ENCODE measurements at regions not wholly inside any gene's neighbourhood (a gene's known extent, or its start where the extent isn't known, plus 50 kb on each side); places are given as distances from the start of the nearest gene placed in this dataset.
"Not testable (repeated sequence)": the region's sequence is repeated elsewhere in the genome, so short reads cannot be mapped to it uniquely, and the experiment has no call there.

DNA sequence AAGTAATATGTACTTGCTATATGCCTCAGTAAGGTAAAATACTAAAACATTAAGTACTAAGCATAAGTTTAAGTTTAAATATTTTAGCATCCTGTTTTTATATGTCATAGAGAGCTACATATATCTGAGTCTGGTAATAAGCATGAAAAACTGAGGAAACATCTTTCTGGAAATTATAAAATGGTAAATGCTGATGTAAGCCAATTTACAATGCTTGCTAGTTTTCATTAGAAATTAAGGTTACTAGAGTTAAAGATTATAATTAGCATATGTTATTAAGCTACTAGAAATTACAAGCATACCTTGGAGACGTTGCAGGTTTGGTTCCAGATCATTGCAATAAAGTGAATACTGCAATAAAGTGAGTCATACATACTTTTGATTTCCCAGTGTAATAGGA, 477.0 kb upstream of the LRRC7 start:
- Histone ChIP-seq H3K9me3 (ENCODE audit: insufficient read depth, low read depth, low read length) (no peaks in the 10 kb centered on the region), H2BK5ac (ENCODE audit: low read depth, low read length, poor library complexity) (no peak overlapping the region), H3K27me3 (ENCODE audit: insufficient read depth, low read length) (no peaks in the 10 kb centered on the region), H3K14ac (ENCODE audit: low read length) (no peak overlapping the region), H2AK5ac (ENCODE audit: low read length) (no peak overlapping the region), H3K18ac (ENCODE audit: low read length) (no peak overlapping the region), H3K4me3 (ENCODE audit: low read depth, low read length) (no peak overlapping the region), H3K27ac (ENCODE audit: low read depth, low read length) (no peak overlapping the region), H2AFZ (ENCODE audit: insufficient read depth, low read length, poor library complexity) (no peak overlapping the region), H3K79me2 (ENCODE audit: control insufficient read depth, insufficient read depth, low read length, poor library complexity) (no peaks in the 10 kb centered on the region), H3K36me3 (ENCODE audit: control insufficient read depth in 1 of 2, insufficient read depth in 2 of 2, low read length in 2 of 2) (no peaks in the 10 kb centered on the region), H4K8ac (ENCODE audit: low read depth, low read length) (no peak overlapping the region), H3K79me1 (ENCODE audit: low read length) (no peaks in the 10 kb centered on the region), H3K4ac (ENCODE audit: low read depth, low read length) (no peak overlapping the region), H3K23ac (ENCODE audit: low read length) (no peak overlapping the region), H4K12ac (ENCODE audit: low read depth, low read length) (no peak overlapping the region), H3K4me2 (ENCODE audit: low read length) (no peak overlapping the region), H2BK120ac (ENCODE audit: insufficient read depth, low read length, poor library complexity) (no peak overlapping the region), H3K9ac (ENCODE audit: low read length) (no peak overlapping the region), H3K4me1 (ENCODE audit: control insufficient read depth in 1 of 2, insufficient read depth in 2 of 2, low read length in 2 of 2) (no peaks in the 10 kb centered on the region), H4K91ac (ENCODE audit: low read depth, low read length) (no peak overlapping the region), H2BK12ac (ENCODE audit: low read length) (no peak overlapping the region)
- no CpG with 5 or more reads among the region's 1 CpG for WGBS (ENCODE audit: extremely low coverage, insufficient coverage, insufficient read length)
- DNase-seq: no peak

DNA sequence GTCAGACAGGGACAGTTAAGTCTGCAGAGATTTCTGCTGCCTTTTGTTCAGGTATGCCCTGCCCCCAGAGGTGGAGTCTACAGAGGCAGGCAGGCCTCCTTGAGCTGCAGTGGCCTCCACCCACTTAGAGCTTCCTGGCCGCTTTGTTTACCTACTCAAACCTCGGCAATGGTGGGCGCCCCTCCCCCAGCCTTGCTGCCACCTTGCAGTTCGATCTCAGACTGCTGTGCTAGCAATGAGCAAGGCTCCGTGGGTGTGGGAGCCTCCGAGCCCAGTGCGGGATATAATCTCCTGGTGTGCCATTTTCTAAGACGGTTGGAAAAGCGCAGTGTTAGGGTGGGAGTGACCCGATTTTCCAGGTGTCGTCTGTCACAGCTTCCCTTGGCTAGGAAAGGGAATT, 465.7 kb upstream of the LRRC7 start:
- not testable (repeated sequence) for H3K4me2 ChIP-seq (ENCODE audit: low read length); H3K23ac ChIP-seq (ENCODE audit: low read length); H3K36me3 ChIP-seq (ENCODE audit: control insufficient read depth in 1 of 2, insufficient read depth in 2 of 2, low read length in 2 of 2); H2AK5ac ChIP-seq (ENCODE audit: low read length); H3K27ac ChIP-seq (ENCODE audit: low read depth, low read length); H3K9ac ChIP-seq (ENCODE audit: low read length); H4K8ac ChIP-seq (ENCODE audit: low read depth, low read length); H2AFZ ChIP-seq (ENCODE audit: insufficient read depth, low read length, poor library complexity); H3K4me3 ChIP-seq (ENCODE audit: low read depth, low read length); H4K91ac ChIP-seq (ENCODE audit: low read depth, low read length); H2BK12ac ChIP-seq (ENCODE audit: low read length); H3K4ac ChIP-seq (ENCODE audit: low read depth, low read length); DNase-seq; H2BK5ac ChIP-seq (ENCODE audit: low read depth, low read length, poor library complexity); H3K9me3 ChIP-seq (ENCODE audit: insufficient read depth, low read depth, low read length); H3K4me1 ChIP-seq (ENCODE audit: control insufficient read depth in 1 of 2, insufficient read depth in 2 of 2, low read length in 2 of 2); H4K12ac ChIP-seq (ENCODE audit: low read depth, low read length); H3K14ac ChIP-seq (ENCODE audit: low read length); H3K79me1 ChIP-seq (ENCODE audit: low read length); H3K18ac ChIP-seq (ENCODE audit: low read length); H2BK120ac ChIP-seq (ENCODE audit: insufficient read depth, low read length, poor library complexity); H3K79me2 ChIP-seq (ENCODE audit: control insufficient read depth, insufficient read depth, low read length, poor library complexity); H3K27me3 ChIP-seq (ENCODE audit: insufficient read depth, low read length)
- WGBS (ENCODE audit: extremely low coverage, insufficient coverage, insufficient read length): no CpG with 5 or more reads among the region's 11 CpGs

DNA sequence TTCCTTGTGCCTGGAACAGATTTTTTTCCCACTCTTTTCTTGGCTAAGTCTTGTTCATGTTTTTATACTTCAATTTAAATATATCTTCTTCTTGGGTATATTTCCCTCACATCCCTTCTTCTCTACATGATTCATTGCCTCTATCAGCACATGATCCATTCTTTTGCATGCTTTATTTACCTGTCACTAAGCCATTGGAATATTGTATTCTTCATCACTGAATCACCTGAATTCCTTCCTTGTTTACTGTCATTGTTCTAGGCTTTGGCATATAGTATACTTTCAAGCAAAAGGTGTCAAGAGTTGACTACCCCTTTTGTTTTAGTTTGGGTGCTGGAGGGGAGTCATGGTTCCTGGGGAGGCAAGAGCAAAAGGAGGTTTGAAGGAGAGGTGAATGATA, 464.5 kb upstream of the LRRC7 start:
- Histone ChIP-seq H3K27ac (ENCODE audit: low read depth, low read length) (no peak overlapping the region), H3K14ac (ENCODE audit: low read length) (no peak overlapping the region), H3K4me2 (ENCODE audit: low read length) (no peak overlapping the region), H3K79me1 (ENCODE audit: low read length) (no peaks in the 10 kb centered on the region), H3K79me2 (ENCODE audit: control insufficient read depth, insufficient read depth, low read length, poor library complexity) (no peaks in the 10 kb centered on the region), H3K27me3 (ENCODE audit: insufficient read depth, low read length) (no peaks in the 10 kb centered on the region), H3K36me3 (ENCODE audit: control insufficient read depth in 1 of 2, insufficient read depth in 2 of 2, low read length in 2 of 2) (no peaks in the 10 kb centered on the region), H4K12ac (ENCODE audit: low read depth, low read length) (no peak overlapping the region), H3K18ac (ENCODE audit: low read length) (no peak overlapping the region), H2BK120ac (ENCODE audit: insufficient read depth, low read length, poor library complexity) (no peak overlapping the region), H2AFZ (ENCODE audit: insufficient read depth, low read length, poor library complexity) (no peak overlapping the region), H3K23ac (ENCODE audit: low read length) (no peak overlapping the region), H3K4ac (ENCODE audit: low read depth, low read length) (no peak overlapping the region), H2BK12ac (ENCODE audit: low read length) (no peak overlapping the region), H3K4me3 (ENCODE audit: low read depth, low read length) (no peak overlapping the region), H3K4me1 (ENCODE audit: control insufficient read depth in 1 of 2, insufficient read depth in 2 of 2, low read length in 2 of 2) (no peaks in the 10 kb centered on the region), H2BK5ac (ENCODE audit: low read depth, low read length, poor library complexity) (no peak overlapping the region), H2AK5ac (ENCODE audit: low read length) (no peak overlapping the region), H4K91ac (ENCODE audit: low read depth, low read length) (no peak overlapping the region), H3K9me3 (ENCODE audit: insufficient read depth, low read depth, low read length) (no peaks in the 10 kb centered on the region), H3K9ac (ENCODE audit: low read length) (no peak overlapping the region), H4K8ac (ENCODE audit: low read depth, low read length) (no peak overlapping the region)
- DNase-seq: no peak

DNA sequence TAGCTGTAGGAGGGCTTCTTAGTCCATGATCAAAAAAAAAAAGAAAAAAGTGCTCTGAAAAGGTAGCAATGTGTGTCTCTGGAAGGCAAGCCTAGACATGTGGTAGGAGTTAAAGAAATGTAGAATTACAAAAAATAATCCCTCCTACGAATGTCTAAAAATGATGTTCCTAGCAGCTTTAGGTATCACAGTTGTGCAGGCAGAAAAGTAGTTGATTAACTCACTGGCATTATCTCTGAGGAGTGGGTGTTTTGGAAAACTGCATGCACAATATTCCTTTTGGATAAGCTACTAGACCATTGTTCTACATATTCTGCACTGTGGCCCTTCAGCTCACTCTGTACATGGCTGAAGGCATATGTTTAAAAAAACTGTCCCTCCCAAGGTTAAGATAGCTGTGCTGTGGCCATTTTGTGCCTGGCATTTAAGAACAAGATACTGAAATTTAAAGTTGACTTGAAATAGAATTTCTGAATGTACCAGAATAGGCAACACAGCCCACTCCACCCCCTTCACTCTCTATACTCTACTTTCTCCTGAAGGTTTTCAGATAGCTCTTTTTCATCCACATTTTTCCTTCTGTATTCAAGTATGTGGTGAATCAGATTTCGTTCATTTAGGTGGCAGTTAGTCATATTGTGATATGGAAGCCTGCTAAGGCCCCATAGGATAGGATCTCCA, 463.9 kb upstream of the LRRC7 start:
- Histone ChIP-seq H3K36me3 (ENCODE audit: control insufficient read depth in 1 of 2, insufficient read depth in 2 of 2, low read length in 2 of 2) (no peaks in the 10 kb centered on the region), H3K4me2 (ENCODE audit: low read length) (no peak overlapping the region), H3K4me3 (ENCODE audit: low read depth, low read length) (no peak overlapping the region), H2AFZ (ENCODE audit: insufficient read depth, low read length, poor library complexity) (no peak overlapping the region), H3K79me1 (ENCODE audit: low read length) (no peaks in the 10 kb centered on the region), H2BK5ac (ENCODE audit: low read depth, low read length, poor library complexity) (no peak overlapping the region), H4K91ac (ENCODE audit: low read depth, low read length) (no peak overlapping the region), H3K23ac (ENCODE audit: low read length) (no peak overlapping the region), H4K12ac (ENCODE audit: low read depth, low read length) (no peak overlapping the region), H3K14ac (ENCODE audit: low read length) (no peak overlapping the region), H3K18ac (ENCODE audit: low read length) (no peak overlapping the region), H3K27ac (ENCODE audit: low read depth, low read length) (no peak overlapping the region), H3K27me3 (ENCODE audit: insufficient read depth, low read length) (no peaks in the 10 kb centered on the region), H3K9me3 (ENCODE audit: insufficient read depth, low read depth, low read length) (no peaks in the 10 kb centered on the region), H3K9ac (ENCODE audit: low read length) (no peak overlapping the region), H2AK5ac (ENCODE audit: low read length) (no peak overlapping the region), H4K8ac (ENCODE audit: low read depth, low read length) (no peak overlapping the region), H2BK12ac (ENCODE audit: low read length) (no peak overlapping the region), H3K4ac (ENCODE audit: low read depth, low read length) (no peak overlapping the region), H2BK120ac (ENCODE audit: insufficient read depth, low read length, poor library complexity) (no peak overlapping the region), H3K4me1 (ENCODE audit: control insufficient read depth in 1 of 2, insufficient read depth in 2 of 2, low read length in 2 of 2) (no peaks in the 10 kb centered on the region), H3K79me2 (ENCODE audit: control insufficient read depth, insufficient read depth, low read length, poor library complexity) (no peaks in the 10 kb centered on the region)
- WGBS (ENCODE audit: extremely low coverage, insufficient coverage, insufficient read length): no CpG with 5 or more reads among the region's 2 CpGs
- DNase-seq: no peak

Measured in trophoblast cell (in vitro differentiated cells and primary cell).